RWPE1 (cell line): ENCODE measurements at regions not wholly inside any gene's neighbourhood (a gene's known extent, or its start where the extent isn't known, plus 50 kb on each side); places are given as distances from the start of the nearest gene placed in this dataset.

ENCODE experiments used
- CTCF ChIA-PET: fragments of 350-600 bp; sonication (Branson Sonifier 250); formaldehyde crosslinking; extraction: SDS; loops from one replicate; lab custom pipeline; 2021; lab: Yijun Ruan, JAX
- POLR2A ChIA-PET: fragments of 400-600 bp; formaldehyde crosslinking; extraction: SDS; loops from one replicate; lab custom pipeline; 2020; ENCODE audit warnings: antibody characterized with exemption; ENCODE audit not compliant: low non-redundant PET; lab: Yijun Ruan, JAX
- DNase-seq: peaks from one replicate; pipeline ENCODE4 v3.0.0; 2012; ENCODE audit warnings: low spot score
- H3K27ac ChIP-seq: fragments of 450-650 bp; 2 replicates; pipeline ENCODE4 v1.5.1; 2017
- CTCF ChIP-seq: fragments of 450-650 bp; conservative IDR thresholded peaks from 2 replicates; pipeline ENCODE4 v1.5.1; 2017; ENCODE audit warnings: low read depth, mild to moderate bottlenecking

- TF ChIP-seq CTCF = no peak
- POLR2A ChIA-PET = no interaction called here
- H3K27ac ChIP-seq = no peak overlapping the region
- DNase-seq = no peak
- CTCF ChIA-PET = no interaction called here
These were observed 60.9 kb downstream of the RPLP1 start for GRCh38 chr15:69513450-69513960.

GRCh38 chr15:69513986-69514385 is 61.4 kb downstream of the RPLP1 start:
- no peak for DNase-seq
- ChIA-PET CTCF (no interaction called here), POLR2A (no interaction called here)
- no peak overlapping the region for H3K27ac ChIP-seq
- no peak for TF ChIP-seq CTCF

GRCh38 chr15:69515508-69515907 is 62.9 kb downstream of the RPLP1 start:
- no peak overlapping the region for H3K27ac ChIP-seq
- POLR2A ChIA-PET = no interaction called here
- no peak for TF ChIP-seq CTCF
- CTCF ChIA-PET = no interaction called here
- no peak for DNase-seq

GRCh38 chr15:69515926-69516325 is 63.3 kb downstream of the RPLP1 start:
- DNase-seq = no peak
- H3K27ac ChIP-seq = no peak overlapping the region
- ChIA-PET CTCF (no interaction called here), POLR2A (no interaction called here)
- no peak for TF ChIP-seq CTCF

DNA sequence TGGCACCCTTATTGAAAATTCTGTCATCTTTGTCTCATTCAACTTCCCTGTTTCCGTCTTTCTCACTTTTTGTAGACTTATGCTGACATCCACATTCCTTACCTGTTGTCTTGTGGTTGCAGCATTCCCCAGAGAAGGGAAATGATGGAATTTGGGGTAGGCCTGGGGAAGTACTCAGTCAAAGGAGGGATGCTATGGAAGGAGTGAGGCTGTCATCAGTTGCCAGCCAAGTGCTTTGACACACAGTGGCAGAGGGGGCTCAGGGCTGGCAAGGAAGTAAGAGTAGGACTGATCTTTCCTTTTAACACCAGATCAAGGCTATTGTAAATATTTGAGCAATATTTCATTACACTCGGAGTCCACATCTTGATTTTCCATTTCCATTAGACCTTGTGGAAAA is 64.4 kb downstream of the RPLP1 start:
- ChIA-PET POLR2A (no interaction called here), CTCF (interaction anchor here (0.5 kb wide), 1 partner anchor 21 kb away, joined by 4 read pairs; no protein-coding TSS in a partner anchor)
- no peak for DNase-seq
- no peak overlapping the region for H3K27ac ChIP-seq
- TF ChIP-seq CTCF = no peak

GRCh38 chr15:69518806-69519205 is 66.2 kb downstream of the RPLP1 start:
- DNase-seq = no peak
- H3K27ac ChIP-seq = no peak overlapping the region
- ChIA-PET CTCF (interaction anchor here (0.7 kb wide), 1 partner anchor 24 kb away, joined by 4 read pairs; no protein-coding TSS in a partner anchor), POLR2A (no interaction called here)
- TF ChIP-seq CTCF = no peak
